Effector memory CD8-positive, alpha-beta T cell (primary cell): ENCODE measurements at regions not wholly inside any gene's neighbourhood (a gene's known extent, or its start where the extent isn't known, plus 50 kb on each side); places are given as distances from the start of the nearest gene placed in this dataset.
A peak's percentile ranks its signal among the peaks of the same experiment; 100 is the strongest.

Source experiments
- ATAC-seq: fragments of 150-1000 bp; cut with Tn5 transposase; replicated peaks from 2 replicates; pipeline ENCODE4 v1.10.0; 2021; ENCODE audit warnings: mild to moderate bottlenecking, moderate library complexity
- DNase-seq, 3 experiments: peaks; one replicate each; pipeline ENCODE4 v3.0.0; 2021
- H3K27ac Mint-ChIP-seq, 2 donors: one replicate each; pipeline ENCODE4 v1.8.0; 2022; ENCODE audit warnings: mild to moderate bottlenecking in 2 of 2, mixed read lengths in 2 of 2, moderate library complexity in 2 of 2
- H3K27me3 Mint-ChIP-seq, 2 donors: one replicate each; pipeline ENCODE4 v1.8.0; 2022; ENCODE audit warnings: mixed read lengths in 2 of 2
- H3K36me3 Mint-ChIP-seq: one replicate; pipeline ENCODE4 v1.8.0; 2022; ENCODE audit warnings: mild to moderate bottlenecking, moderate library complexity, mixed read lengths; ENCODE audit not compliant: insufficient read depth
- H3K4me1 Mint-ChIP-seq, 2 donors: one replicate each; pipeline ENCODE4 v1.8.0; 2022; ENCODE audit warnings: low read depth in 2 of 2, mixed read lengths in 2 of 2
- H3K4me3 Mint-ChIP-seq, 2 donors: one replicate each; pipeline ENCODE4 v1.8.0; 2022; ENCODE audit warnings: mild to moderate bottlenecking in 2 of 2, mixed read lengths in 2 of 2, moderate library complexity in 2 of 2
- H3K9me3 Mint-ChIP-seq, 2 donors: one replicate each; pipeline ENCODE4 v1.8.0; 2022; ENCODE audit warnings: mixed read lengths in 2 of 2

DNA sequence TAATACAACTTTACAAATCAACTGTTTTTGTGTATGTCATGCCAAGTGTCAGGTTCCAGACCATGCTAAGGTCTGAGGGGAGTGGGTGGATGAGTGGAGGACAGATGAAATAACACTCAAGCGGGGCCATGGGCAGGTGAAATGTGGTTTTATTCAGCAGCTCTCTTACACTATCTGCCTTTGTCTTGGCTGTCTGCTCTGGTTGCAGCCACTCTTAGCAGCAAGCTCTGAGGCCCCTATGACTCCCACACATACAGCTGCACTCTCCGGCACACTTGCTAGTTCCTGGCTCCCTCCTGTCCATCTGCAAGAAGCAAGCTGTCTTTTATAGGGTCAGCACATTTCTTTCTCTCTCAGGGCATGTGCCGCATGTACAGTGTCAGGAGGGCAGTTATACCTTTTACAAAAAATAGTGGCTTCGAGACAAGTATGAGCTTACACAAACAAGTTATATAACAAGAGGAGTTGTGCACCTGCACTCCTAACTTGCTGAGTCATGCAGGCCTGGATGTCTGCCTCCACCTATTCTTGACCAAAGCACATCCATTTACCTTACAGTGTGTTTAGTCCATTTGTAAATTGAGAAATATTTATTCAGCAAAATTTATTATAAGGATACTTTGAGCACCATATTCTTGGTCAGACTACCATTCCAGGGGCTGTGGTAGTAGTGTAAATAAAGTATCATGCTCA lies 683.7 kb upstream of the CBLB start:
- no peaks in the 10 kb centered on the region for H3K27me3 Mint-ChIP-seq
- H3K27ac Mint-ChIP-seq, result no peak overlapping the region
- no peak for ATAC-seq
- no peak overlapping the region for H3K4me3 Mint-ChIP-seq
- H3K36me3 Mint-ChIP-seq, result no peaks in the 10 kb centered on the region
- H3K9me3 Mint-ChIP-seq, result no peaks in the 10 kb centered on the region
- no peak for DNase-seq
- no peaks in the 10 kb centered on the region for H3K4me1 Mint-ChIP-seq

DNA sequence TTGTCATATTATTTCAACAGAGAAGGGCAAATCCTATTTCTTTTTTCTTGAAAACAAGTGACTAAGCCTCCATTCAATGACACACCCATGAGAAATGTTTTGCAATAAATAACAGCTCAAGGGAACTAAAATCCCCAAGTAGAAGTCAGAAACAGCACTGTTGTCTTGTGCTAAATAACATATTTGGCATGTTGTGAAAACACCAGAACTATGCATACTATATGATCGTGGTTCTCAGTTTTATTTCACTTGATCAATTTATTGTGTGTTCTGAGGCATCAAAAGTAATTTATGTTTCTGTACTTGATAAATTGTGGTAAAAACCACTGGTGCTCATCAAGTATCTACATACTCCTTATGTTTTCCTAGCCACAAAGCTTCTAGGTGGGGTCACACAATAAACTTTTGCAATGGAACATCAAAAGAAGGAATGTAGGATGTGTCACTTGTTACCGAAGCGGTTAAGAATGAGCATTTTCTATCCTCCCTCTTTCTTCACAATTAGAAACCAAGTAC lies 691.7 kb upstream of the CBLB start:
- H3K9me3 Mint-ChIP-seq, result no peaks in the 10 kb centered on the region
- no peaks in the 10 kb centered on the region for H3K4me1 Mint-ChIP-seq
- DNase-seq, result no peak
- H3K4me3 Mint-ChIP-seq, result no peak overlapping the region
- no peak overlapping the region for H3K27ac Mint-ChIP-seq
- ATAC-seq, result no peak
- no peaks in the 10 kb centered on the region for H3K27me3 Mint-ChIP-seq
- H3K36me3 Mint-ChIP-seq, result no peaks in the 10 kb centered on the region

DNA sequence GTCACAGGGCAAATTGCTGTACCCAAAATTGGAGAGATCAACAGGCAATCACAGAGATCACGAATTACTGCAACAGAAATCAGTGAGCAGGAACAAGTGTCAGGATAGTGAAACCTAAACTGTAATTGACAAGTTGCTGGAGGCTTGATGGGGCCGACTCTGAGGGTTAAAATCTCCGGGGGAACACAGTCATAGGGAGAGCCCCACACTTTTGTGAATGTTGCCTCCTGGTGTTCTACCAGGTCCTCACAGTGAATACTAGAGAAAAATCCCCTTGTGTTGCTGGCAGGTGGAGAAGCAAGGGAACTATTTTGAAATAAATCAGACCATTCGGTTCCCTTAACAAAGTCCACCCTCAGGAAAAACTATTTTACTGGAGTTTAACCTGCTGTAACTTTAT lies 697.5 kb upstream of the CBLB start:
- H3K9me3 Mint-ChIP-seq, result no peaks in the 10 kb centered on the region
- H3K36me3 Mint-ChIP-seq, result no peaks in the 10 kb centered on the region
- H3K27ac Mint-ChIP-seq, result peak overlapping the region in 1 of 2 donors; percentile 45
- DNase-seq (no peak), ATAC-seq (peak; percentile 55)
- H3K27me3 Mint-ChIP-seq, result no peaks in the 10 kb centered on the region
- H3K4me1 Mint-ChIP-seq, result peaks cover 0 to 4% of the 10 kb centered on the region in 2 donors
- H3K4me3 Mint-ChIP-seq, result no peak overlapping the region

DNA sequence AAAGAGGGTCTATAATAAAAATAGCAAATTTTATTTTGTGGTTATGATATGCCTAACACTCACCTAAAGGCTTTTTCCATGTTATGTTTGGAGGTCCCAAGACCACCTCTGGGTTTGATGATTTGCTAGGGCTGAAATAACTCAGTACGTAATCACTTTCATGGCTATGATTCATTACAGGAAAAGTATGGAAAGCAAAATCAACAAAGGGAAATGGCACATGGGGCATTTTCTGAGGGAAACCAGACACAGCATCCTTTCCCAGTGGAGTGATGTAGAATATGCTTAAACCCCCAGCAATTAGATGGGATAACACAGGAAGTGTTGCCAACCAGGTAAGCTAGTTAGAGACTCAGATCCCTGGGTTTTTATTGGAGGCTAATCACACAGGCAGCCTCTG lies 701.6 kb upstream of the CBLB start:
- DNase-seq (no peak), ATAC-seq (no peak)
- H3K27me3 Mint-ChIP-seq, result no peaks in the 10 kb centered on the region
- H3K4me1 Mint-ChIP-seq, result peaks cover 2 to 4% of the 10 kb centered on the region in 2 donors
- H3K36me3 Mint-ChIP-seq, result no peaks in the 10 kb centered on the region
- no peak overlapping the region for H3K27ac Mint-ChIP-seq
- H3K9me3 Mint-ChIP-seq, result no peaks in the 10 kb centered on the region
- H3K4me3 Mint-ChIP-seq, result no peak overlapping the region

DNA sequence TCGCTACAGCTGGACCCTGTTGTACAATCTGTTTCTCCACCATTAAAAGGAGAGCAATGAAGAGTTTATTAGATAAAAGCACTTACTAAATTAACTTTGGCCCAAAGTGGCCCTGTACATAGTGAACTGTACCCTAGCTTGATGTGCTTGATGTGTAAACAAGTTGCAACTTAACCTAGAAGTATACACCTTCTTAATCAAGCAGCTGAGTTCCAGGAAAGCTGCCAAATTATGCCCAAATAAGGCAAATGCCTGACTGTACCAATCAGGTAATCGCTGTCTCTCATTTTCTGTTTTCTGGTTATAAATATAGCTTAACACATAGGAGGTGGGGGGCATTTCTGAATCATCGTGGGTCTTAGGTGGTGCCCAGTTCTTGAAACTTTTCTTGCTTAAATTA lies 704.8 kb upstream of the CBLB start:
- peaks cover 2 to 5% of the 10 kb centered on the region in 2 donors for H3K4me1 Mint-ChIP-seq
- H3K9me3 Mint-ChIP-seq, result no peaks in the 10 kb centered on the region
- no peaks in the 10 kb centered on the region for H3K36me3 Mint-ChIP-seq
- H3K27me3 Mint-ChIP-seq, result no peaks in the 10 kb centered on the region
- no peak for ATAC-seq
- no peak overlapping the region for H3K27ac Mint-ChIP-seq
- no peak for DNase-seq
- no peak overlapping the region for H3K4me3 Mint-ChIP-seq

DNA sequence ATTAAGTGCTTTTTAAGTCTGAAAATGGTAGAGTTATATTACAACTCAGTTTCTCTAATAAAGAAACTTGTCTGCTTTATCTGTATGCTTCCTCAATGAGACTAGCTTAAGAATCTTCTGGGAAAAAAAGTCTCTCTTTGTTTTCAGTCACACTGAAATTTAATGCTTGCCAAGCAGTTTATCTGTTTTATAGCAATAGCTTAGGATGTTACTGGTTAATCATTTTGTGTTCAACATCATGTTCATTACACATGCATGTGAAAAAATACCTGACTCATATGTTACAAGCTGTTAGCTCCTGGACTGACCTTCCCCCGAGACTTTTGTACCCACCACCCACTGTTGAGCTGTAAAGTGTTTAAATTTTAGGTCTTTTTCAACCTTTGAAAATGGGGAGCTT lies 706.2 kb upstream of the CBLB start:
- H3K4me3 Mint-ChIP-seq, result no peak overlapping the region
- DNase-seq, result no peak
- H3K36me3 Mint-ChIP-seq, result no peaks in the 10 kb centered on the region
- H3K4me1 Mint-ChIP-seq, result peaks cover 4 to 5% of the 10 kb centered on the region in 2 donors
- no peak for ATAC-seq
- no peak overlapping the region for H3K27ac Mint-ChIP-seq
- no peaks in the 10 kb centered on the region for H3K27me3 Mint-ChIP-seq
- no peaks in the 10 kb centered on the region for H3K9me3 Mint-ChIP-seq

DNA sequence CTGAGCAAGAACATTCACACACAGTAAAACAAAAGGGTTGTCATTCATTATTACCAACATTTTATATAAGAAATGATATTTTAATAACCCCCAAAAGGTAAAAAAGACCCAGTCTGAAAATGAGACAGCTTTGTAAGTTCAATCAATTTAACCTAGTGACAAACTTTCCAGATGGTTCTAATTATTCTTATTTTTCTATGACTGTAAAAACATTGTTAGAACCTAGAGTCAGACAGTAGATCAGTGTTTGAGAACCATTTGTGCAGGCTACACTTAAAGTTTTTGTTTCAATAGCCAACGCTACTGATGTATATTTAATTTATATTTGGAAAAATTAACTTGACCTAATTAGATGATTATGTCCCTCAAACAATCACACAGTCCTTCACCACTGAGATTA lies 708.4 kb upstream of the CBLB start:
- Mint-ChIP-seq H3K27me3 (no peaks in the 10 kb centered on the region), H3K36me3 (no peaks in the 10 kb centered on the region), H3K27ac (no peak overlapping the region), H3K4me1 (peaks cover 4 to 5% of the 10 kb centered on the region in 2 donors), H3K9me3 (no peaks in the 10 kb centered on the region), H3K4me3 (no peak overlapping the region)
- DNase-seq (no peak), ATAC-seq (no peak)

DNA sequence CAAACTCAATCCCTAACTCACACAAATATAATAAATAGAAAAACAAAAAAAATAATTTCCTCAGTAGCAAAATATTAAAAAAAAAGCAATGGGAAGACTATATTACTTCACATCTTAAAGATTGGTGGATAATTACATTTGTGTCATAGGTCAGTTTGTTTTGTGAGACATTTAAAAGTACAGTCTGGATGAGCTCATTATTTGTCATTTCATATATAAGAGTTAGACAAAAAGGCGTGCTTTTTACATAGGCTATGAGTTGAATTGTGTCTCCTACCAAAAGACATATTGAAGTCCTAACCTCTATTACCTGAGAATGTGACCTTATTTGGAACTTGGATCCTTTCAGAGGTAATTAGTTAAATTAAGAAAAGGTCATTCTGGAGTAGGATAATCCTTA lies 710.1 kb upstream of the CBLB start:
- peaks cover 2 to 5% of the 10 kb centered on the region in 2 donors for H3K4me1 Mint-ChIP-seq
- no peaks in the 10 kb centered on the region for H3K9me3 Mint-ChIP-seq
- H3K27ac Mint-ChIP-seq, result no peak overlapping the region
- H3K4me3 Mint-ChIP-seq, result no peak overlapping the region
- H3K27me3 Mint-ChIP-seq, result no peaks in the 10 kb centered on the region
- DNase-seq (no peak), ATAC-seq (no peak)
- no peaks in the 10 kb centered on the region for H3K36me3 Mint-ChIP-seq

DNA sequence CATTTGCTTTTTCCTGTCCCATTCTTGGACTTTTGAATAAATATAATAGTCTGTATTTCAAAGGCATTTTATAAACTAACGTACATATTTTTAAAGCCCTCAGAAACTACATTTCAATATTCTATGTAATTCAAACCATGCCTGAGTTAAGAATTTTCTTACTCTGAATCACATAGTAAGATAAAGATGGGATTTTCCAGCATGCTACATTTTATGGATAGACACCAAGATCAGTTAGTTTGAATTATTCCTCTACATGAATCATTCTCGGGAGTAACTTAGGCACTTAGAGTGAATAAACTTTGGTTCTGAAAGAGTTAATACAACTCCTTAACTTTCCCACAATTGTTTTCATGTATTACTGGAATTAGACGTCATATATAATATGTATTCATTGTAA lies 713.3 kb upstream of the CBLB start:
- Mint-ChIP-seq H3K4me3 (no peak overlapping the region), H3K27ac (no peak overlapping the region), H3K36me3 (no peaks in the 10 kb centered on the region), H3K4me1 (peaks cover 0 to 2% of the 10 kb centered on the region in 2 donors), H3K27me3 (no peaks in the 10 kb centered on the region), H3K9me3 (no peaks in the 10 kb centered on the region)
- no peak for DNase-seq
- no peak for ATAC-seq

DNA sequence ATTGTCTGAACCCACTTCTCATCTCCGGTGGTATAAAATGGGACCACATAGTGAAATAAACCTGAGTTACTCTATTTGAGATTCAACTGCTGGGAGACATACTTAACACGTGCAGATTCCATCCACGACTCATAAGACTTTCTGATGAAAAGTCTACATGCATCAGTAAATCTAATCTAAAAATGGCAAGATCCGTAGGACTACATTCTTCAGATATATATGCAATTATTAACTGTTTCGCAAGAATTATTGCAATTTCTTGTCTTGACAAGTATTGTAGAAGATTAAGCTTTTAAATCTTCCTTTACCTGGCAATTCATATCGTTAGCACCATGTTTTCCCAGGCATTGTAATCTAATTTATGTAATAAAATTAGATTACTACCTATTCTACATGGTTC lies 718.7 kb upstream of the CBLB start:
- Mint-ChIP-seq H3K4me3 (no peak overlapping the region), H3K27me3 (no peaks in the 10 kb centered on the region), H3K27ac (no peak overlapping the region), H3K4me1 (no peaks in the 10 kb centered on the region), H3K9me3 (no peaks in the 10 kb centered on the region), H3K36me3 (no peaks in the 10 kb centered on the region)
- DNase-seq (no peak), ATAC-seq (no peak)

DNA sequence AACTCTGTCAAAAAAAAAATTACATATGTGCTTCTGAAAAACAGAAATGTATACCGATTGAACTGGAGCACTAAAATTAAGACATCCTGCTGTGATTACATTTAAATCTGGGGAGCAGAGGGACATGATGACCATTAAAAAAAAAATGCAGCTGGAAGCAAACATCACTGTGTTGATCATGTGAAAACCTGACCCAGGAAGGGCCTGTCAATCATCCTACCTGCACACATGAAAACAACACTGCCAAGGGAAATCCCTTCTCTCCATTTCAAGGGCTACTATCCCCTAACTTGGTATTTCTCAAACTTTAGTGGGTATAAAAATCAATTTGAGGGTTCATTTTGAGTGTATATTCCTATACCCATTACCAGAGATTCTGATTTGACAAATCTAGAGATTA lies 719.9 kb upstream of the CBLB start:
- no peak overlapping the region for H3K27ac Mint-ChIP-seq
- H3K9me3 Mint-ChIP-seq, result no peaks in the 10 kb centered on the region
- no peak for ATAC-seq
- H3K36me3 Mint-ChIP-seq, result no peaks in the 10 kb centered on the region
- no peaks in the 10 kb centered on the region for H3K4me1 Mint-ChIP-seq
- H3K27me3 Mint-ChIP-seq, result no peaks in the 10 kb centered on the region
- no peak overlapping the region for H3K4me3 Mint-ChIP-seq
- no peak for DNase-seq

DNA sequence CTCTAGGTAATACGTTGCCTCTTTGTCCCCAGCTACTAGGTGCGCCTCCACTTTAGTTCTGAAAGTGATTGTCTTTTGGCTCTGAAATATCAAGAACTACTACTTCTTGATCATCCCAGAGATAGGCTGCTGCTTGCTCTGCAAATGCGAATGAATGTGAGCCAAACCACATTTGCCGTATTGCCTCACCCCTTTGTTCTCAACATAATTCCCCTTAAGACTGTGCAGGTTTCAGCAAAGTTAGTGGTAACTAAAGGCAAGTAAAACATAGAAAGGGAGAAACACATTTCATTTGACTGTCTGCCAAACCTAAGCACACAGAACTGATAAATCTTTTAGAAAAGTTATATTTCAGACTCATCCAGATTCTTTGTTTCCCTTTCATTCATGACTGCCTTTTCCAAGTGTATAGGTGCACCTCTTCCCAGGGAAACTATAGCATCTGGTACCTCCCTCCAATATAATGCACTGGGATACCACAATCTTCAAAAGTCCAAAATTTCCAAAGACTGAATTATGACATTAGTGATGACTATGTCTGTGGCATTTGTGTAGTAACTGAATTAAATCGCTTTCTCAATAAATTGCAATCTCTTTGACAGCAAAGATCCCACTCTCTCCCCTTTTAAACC lies 720.6 kb upstream of the CBLB start:
- Mint-ChIP-seq H3K36me3 (no peaks in the 10 kb centered on the region), H3K4me1 (no peaks in the 10 kb centered on the region), H3K4me3 (no peak overlapping the region), H3K27ac (no peak overlapping the region), H3K27me3 (no peaks in the 10 kb centered on the region), H3K9me3 (no peaks in the 10 kb centered on the region)
- ATAC-seq (no peak), DNase-seq (no peak)

DNA sequence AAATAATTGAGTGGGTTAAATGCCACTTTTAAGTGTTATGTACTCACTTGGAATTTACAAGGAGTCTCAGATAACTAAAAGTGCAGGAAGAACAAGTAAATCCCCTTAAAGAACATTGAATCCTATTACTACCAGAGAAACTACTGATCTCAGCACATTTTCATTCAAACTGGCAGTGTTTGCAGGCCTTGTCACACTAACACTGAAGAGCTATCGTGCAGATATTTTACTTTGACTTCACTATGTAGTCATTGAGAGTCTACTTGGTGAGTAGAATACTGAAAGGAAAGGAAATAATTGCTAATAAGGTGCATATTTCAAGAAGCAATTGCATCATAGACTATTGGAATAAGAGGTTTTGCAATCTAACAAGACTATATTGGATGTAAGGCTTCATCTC lies 721.4 kb upstream of the CBLB start:
- Mint-ChIP-seq H3K36me3 (no peaks in the 10 kb centered on the region), H3K4me1 (no peaks in the 10 kb centered on the region), H3K4me3 (no peak overlapping the region), H3K27me3 (no peaks in the 10 kb centered on the region), H3K9me3 (no peaks in the 10 kb centered on the region), H3K27ac (no peak overlapping the region)
- ATAC-seq (no peak), DNase-seq (no peak)

DNA sequence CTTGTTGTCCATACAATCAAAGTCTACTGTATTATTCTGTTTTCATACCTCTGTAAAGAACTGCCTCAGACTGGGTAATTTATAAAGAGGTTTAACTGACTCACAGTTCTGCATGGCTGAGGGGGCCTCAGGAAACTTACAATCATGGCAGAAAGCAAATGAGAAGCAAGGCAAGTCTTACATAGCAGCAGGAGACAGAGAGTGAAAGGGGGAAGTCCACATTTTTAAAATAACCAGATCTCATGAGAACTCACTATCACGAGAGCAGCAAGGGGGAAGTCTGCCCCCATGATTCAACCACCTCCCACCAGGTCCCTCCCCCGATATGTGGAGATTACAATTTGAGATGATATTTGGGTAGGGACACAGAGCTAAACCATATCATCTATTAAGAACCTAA lies 724.6 kb upstream of the CBLB start:
- DNase-seq, result no peak
- no peaks in the 10 kb centered on the region for H3K36me3 Mint-ChIP-seq
- no peak for ATAC-seq
- H3K27me3 Mint-ChIP-seq, result no peaks in the 10 kb centered on the region
- no peak overlapping the region for H3K4me3 Mint-ChIP-seq
- H3K9me3 Mint-ChIP-seq, result no peaks in the 10 kb centered on the region
- H3K27ac Mint-ChIP-seq, result no peak overlapping the region
- H3K4me1 Mint-ChIP-seq, result no peaks in the 10 kb centered on the region
